ENCODE measurements at regions not wholly inside any gene's neighbourhood (a gene's known extent, or its start where the extent isn't known, plus 50 kb on each side); places are given as distances from the start of the nearest gene placed in this dataset.

DNA sequence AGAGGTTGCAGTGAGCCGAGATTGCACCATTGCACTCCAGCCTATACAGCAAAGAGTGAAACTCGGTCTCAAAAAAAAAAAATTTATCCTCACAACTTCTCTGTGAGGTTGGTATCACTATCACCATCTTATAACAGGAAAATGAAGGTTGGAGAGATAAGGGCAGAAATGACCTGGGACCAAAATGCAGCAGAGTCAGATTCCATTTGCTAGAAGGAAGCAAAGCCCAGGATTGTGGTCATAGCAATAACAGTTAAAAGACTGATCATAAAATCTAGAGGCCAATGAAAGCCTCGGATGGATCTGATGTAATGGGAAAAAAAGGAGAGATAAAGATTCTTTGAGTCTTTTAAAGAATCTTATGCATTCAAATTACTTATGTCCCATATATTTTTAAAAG is 69.6 kb upstream of the TEKT1 start:
- Mint-ChIP-seq H3K27me3 (ENCODE audit: low read depth in 3 of 3) (peaks cover 5 to 14% (median 5%) of the 10 kb centered on the region in 3 donors), H3K27ac (no peak overlapping the region), H3K9me3 (peaks cover 0 to 4% (median 0%) of the 10 kb centered on the region in 7 donors), H3K36me3 (no peaks in the 10 kb centered on the region), H3K4me3 (no peak overlapping the region), H3K4me1 (peaks cover 3% of the 10 kb centered on the region)
- Histone ChIP-seq H3K4me2 (replicated peaks; ENCODE audit: extremely low read depth, low read length, poor library complexity, severe bottlenecking) (no peak overlapping the region), H2AFZ (ENCODE audit: insufficient read depth, low read depth, low read length, poor library complexity, severe bottlenecking) (no peak overlapping the region), H4K20me1 (ENCODE audit: insufficient read depth, low read length) (no peaks in the 10 kb centered on the region), H3K4me1 (ENCODE audit: control insufficient read depth in 1 of 2, insufficient read depth in 2 of 2, low read length in 2 of 2) (no peaks in the 10 kb centered on the region), H3K36me3 (replicated peaks in 1 of 2; ENCODE audit: control insufficient read depth in 1 of 2, insufficient read depth in 2 of 2, low read length in 2 of 2) (no peaks in the 10 kb centered on the region), H3K9me3 (replicated peaks in 1 of 2; ENCODE audit: control insufficient read depth in 1 of 2, insufficient read depth in 1 of 2, low read length in 2 of 2) (no peaks in the 10 kb centered on the region), H3K9ac (ENCODE audit: insufficient read depth, low read length, poor library complexity, severe bottlenecking) (no peak overlapping the region), H3K27ac (ENCODE audit: low read depth in 1 of 2, low read length in 2 of 2) (no peak overlapping the region), H3K79me2 (ENCODE audit: insufficient read depth, low read length) (no peaks in the 10 kb centered on the region), H3K27me3 (ENCODE audit: control insufficient read depth in 2 of 2, insufficient read depth in 2 of 2, low read length in 2 of 2) (no peaks in the 10 kb centered on the region), H3K4me3 (replicated peaks in 1 of 3; ENCODE audit: low read depth in 2 of 3, low read length in 3 of 3) (no peak overlapping the region)
- no peak for DNase-seq
- WGBS (ENCODE audit: insufficient coverage), result no CpG with 5 or more reads among the region's 3 CpGs
- intact Hi-C loops (cut with micrococcal nuclease), result no loop called here
- TF ChIP-seq, protein P1, sequence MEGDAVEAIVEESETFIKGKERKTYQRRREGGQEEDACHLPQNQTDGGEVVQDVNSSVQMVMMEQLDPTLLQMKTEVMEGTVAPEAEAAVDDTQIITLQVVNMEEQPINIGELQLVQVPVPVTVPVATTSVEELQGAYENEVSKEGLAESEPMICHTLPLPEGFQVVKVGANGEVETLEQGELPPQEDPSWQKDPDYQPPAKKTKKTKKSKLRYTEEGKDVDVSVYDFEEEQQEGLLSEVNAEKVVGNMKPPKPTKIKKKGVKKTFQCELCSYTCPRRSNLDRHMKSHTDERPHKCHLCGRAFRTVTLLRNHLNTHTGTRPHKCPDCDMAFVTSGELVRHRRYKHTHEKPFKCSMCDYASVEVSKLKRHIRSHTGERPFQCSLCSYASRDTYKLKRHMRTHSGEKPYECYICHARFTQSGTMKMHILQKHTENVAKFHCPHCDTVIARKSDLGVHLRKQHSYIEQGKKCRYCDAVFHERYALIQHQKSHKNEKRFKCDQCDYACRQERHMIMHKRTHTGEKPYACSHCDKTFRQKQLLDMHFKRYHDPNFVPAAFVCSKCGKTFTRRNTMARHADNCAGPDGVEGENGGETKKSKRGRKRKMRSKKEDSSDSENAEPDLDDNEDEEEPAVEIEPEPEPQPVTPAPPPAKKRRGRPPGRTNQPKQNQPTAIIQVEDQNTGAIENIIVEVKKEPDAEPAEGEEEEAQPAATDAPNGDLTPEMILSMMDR (IDR thresholded peaks at IDR 0.05), result no peak

DNA sequence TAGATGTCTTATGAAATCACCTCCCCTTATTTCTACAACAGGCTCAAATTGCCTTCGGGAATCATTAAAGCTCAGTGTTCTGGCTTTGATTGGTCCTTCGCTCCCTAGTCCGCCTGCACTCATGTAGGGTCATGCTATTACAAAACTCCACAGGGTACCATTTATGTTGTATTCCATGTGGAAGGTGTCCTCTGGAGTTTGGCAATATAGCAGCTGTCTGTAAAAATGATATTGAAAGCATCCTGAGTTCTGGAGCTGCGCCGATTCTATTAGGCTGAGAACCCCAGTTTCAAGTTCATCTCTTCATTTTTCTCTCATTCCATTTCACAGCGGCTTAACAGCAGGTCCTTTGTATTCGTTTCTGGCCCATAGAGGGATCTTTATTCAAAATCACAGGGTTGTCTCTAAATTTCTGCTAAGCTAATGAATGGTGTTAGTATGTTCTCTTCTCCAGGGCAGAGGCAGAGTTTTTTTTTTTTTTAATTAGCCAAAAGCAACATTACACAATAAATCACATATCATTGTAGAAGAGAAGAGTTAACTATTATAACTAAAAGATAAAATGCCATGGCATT is 71.9 kb upstream of the TEKT1 start:
- no peaks in the 10 kb centered on the region for H3K9me3 ChIP-seq (replicated peaks in 1 of 2; ENCODE audit: control insufficient read depth in 1 of 2, insufficient read depth in 1 of 2, low read length in 2 of 2)
- Mint-ChIP-seq H3K4me3 (no peak overlapping the region), H3K27ac (no peak overlapping the region), H3K36me3 (no peaks in the 10 kb centered on the region), H3K4me1 (peaks cover 3% of the 10 kb centered on the region), H3K27me3 (ENCODE audit: low read depth in 3 of 3) (peaks cover 0 to 12% (median 0%) of the 10 kb centered on the region in 3 donors), H3K9me3 (peaks cover 0 to 4% (median 0%) of the 10 kb centered on the region in 7 donors)
- no peak overlapping the region for H3K4me3 ChIP-seq (replicated peaks in 1 of 3; ENCODE audit: low read depth in 2 of 3, low read length in 3 of 3)
- no peaks in the 10 kb centered on the region for H3K4me1 ChIP-seq (ENCODE audit: control insufficient read depth in 1 of 2, insufficient read depth in 2 of 2, low read length in 2 of 2)
- TF ChIP-seq, protein P1 (IDR thresholded peaks at IDR 0.05), result no peak
- H3K27me3 ChIP-seq (ENCODE audit: control insufficient read depth in 2 of 2, insufficient read depth in 2 of 2, low read length in 2 of 2), result no peaks in the 10 kb centered on the region
- H3K36me3 ChIP-seq (replicated peaks in 1 of 2; ENCODE audit: control insufficient read depth in 1 of 2, insufficient read depth in 2 of 2, low read length in 2 of 2), result no peaks in the 10 kb centered on the region
- H4K20me1 ChIP-seq (ENCODE audit: insufficient read depth, low read length), result no peaks in the 10 kb centered on the region
- WGBS (ENCODE audit: insufficient coverage), result 100% methylated on average over 2 of the region's 7 CpGs
- no peak overlapping the region for H3K27ac ChIP-seq (ENCODE audit: low read depth in 1 of 2, low read length in 2 of 2)
- no peak overlapping the region for H3K4me2 ChIP-seq (replicated peaks; ENCODE audit: extremely low read depth, low read length, poor library complexity, severe bottlenecking)
- no peaks in the 10 kb centered on the region for H3K79me2 ChIP-seq (ENCODE audit: insufficient read depth, low read length)
- no peak for DNase-seq
- intact Hi-C loops (cut with micrococcal nuclease), result no loop called here
- no peak overlapping the region for H3K9ac ChIP-seq (ENCODE audit: insufficient read depth, low read length, poor library complexity, severe bottlenecking)
- no peak overlapping the region for H2AFZ ChIP-seq (ENCODE audit: insufficient read depth, low read depth, low read length, poor library complexity, severe bottlenecking)

Measured in CD14-positive monocyte (primary cell).